22Rv1 (cell line): ENCODE measurements at regions not wholly inside any gene's neighbourhood (a gene's known extent, or its start where the extent isn't known, plus 50 kb on each side); places are given as distances from the start of the nearest gene placed in this dataset.

Source experiments
- H3K27ac ChIP-seq: fragments of 450-650 bp; 2 replicates; pipeline ENCODE4 v1.5.1; 2017
- ZFX ChIP-seq: fragments of 450-650 bp; IDR thresholded peaks from 2 replicates; pipeline ENCODE4 v1.6.1; 2017; ENCODE audit warnings: antibody characterized with exemption, borderline replicate concordance
- TF ChIP-seq, protein P1 (sequence below): fragments of 450-650 bp; IDR thresholded peaks from 2 replicates; pipeline ENCODE4 v1.5.1; 2017; ENCODE audit warnings: mild to moderate bottlenecking

- no peak overlapping the region for H3K27ac ChIP-seq
- TF ChIP-seq, protein P1, sequence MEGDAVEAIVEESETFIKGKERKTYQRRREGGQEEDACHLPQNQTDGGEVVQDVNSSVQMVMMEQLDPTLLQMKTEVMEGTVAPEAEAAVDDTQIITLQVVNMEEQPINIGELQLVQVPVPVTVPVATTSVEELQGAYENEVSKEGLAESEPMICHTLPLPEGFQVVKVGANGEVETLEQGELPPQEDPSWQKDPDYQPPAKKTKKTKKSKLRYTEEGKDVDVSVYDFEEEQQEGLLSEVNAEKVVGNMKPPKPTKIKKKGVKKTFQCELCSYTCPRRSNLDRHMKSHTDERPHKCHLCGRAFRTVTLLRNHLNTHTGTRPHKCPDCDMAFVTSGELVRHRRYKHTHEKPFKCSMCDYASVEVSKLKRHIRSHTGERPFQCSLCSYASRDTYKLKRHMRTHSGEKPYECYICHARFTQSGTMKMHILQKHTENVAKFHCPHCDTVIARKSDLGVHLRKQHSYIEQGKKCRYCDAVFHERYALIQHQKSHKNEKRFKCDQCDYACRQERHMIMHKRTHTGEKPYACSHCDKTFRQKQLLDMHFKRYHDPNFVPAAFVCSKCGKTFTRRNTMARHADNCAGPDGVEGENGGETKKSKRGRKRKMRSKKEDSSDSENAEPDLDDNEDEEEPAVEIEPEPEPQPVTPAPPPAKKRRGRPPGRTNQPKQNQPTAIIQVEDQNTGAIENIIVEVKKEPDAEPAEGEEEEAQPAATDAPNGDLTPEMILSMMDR = no peak
- no peak for TF ChIP-seq ZFX
Observed at GRCh38 chr7:27392477-27392876, 149.9 kb downstream of the EVX1 start.

GRCh38 chr7:27394871-27395270 lies 152.3 kb downstream of the EVX1 start:
- TF ChIP-seq, protein P1 = no peak
- no peak for TF ChIP-seq ZFX
- no peak overlapping the region for H3K27ac ChIP-seq

DNA sequence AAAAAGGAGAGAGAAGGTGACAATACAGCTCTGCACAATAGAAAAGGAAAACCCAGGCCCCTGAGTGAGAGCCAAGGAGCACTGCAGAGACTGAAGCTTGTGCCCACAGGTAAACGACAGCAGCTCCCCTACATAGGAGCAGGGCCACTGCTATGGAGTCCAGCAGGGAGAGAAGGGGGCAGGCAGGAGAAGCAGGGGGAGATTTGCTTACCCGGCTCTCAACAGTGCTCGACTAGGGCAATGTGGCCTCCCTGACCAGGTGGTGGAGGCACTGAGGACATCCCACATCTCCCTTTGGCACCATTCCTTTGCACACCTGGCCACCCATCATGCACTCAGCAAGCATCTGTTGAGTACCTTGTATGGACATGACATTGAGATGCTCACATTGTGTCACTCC lies 153.0 kb downstream of the EVX1 start:
- TF ChIP-seq ZFX = no peak
- TF ChIP-seq, protein P1 = no peak
- H3K27ac ChIP-seq = no peak overlapping the region

GRCh38 chr7:27397503-27397902 lies 154.9 kb downstream of the EVX1 start:
- TF ChIP-seq, protein P1 = no peak
- TF ChIP-seq ZFX = no peak
- no peak overlapping the region for H3K27ac ChIP-seq

GRCh38 chr7:27398851-27399250 lies 156.2 kb downstream of the EVX1 start:
- TF ChIP-seq ZFX = no peak
- TF ChIP-seq, protein P1 = no peak
- H3K27ac ChIP-seq = no peak overlapping the region

DNA sequence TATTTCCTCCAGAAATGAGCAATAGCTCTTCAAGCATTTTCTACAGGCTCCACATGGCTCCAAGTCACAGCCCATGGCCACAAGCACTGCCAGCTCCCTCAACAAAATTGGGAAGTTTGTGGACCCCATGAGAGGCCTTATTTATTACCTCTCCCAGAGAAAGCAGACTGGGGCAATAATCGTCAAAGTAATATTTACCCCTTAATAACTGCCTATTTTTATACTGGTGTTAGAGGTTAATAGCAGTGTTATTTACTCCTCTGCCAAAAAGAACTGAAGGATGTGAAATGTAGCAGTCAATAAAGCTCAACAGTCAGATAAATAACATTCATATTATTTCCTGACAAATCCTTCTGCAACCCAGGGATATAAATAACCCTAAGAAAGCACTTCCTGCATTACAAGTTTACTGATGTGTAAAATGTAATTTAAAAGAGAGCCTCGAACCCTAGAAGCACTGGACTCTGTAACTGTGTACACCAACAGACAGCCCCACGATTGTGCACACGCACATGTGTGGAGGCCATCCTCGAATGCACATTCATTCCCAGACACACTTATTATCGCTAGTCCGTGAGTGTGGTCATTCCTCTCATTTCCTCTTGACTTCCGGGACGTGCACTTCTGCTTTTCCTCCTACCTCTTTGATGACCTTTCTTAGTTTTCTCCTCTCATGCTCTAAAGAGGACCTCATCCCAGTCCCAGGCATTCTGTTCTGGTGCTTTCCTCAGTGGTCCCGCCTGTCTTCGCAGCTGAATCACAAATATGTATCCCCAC lies 157.4 kb downstream of the EVX1 start:
- H3K27ac ChIP-seq = no peak overlapping the region
- TF ChIP-seq, protein P1 = no peak
- TF ChIP-seq ZFX = no peak

DNA sequence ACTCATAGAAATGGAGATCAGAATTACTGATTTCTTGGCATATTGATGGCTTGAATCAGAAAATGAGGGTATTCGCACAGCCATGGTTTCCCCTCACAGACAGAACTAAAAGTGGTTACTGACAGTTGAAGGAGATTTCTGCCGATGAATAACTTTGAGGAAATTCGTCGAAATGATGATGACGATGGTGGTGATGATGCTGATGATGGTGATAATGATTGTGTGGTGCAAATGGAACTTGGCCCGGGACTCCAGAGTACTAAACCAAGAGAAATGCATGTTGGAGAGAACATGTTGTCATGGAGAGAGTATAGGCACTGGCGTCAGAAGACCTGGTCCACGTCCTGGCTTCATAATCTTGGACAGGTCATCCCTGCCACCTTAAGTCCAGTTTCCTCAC lies 163.2 kb downstream of the EVX1 start:
- no peak overlapping the region for H3K27ac ChIP-seq
- TF ChIP-seq ZFX = no peak
- TF ChIP-seq, protein P1 = no peak
